ENCODE measurements at regions not wholly inside any gene's neighbourhood (a gene's known extent, or its start where the extent isn't known, plus 50 kb on each side); places are given as distances from the start of the nearest gene placed in this dataset.

DNA sequence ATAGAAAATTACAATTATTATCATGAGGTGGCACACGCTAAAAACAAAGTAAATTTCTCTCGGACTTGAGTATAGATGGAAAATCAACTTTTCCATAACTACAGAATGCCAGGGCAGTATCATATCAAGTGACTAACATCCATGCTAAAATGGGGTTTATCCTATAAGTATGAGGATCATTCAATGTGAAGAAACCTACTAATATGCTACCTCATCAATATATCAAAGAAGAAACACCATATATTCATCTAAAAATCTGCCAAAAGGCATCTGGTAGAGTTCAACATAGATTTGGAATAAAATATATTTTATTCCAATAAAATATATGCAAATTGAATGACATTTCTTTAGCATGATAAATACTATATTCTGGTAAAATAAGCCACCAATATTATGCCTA, 894.4 kb downstream of the MCTP2 start:
- H3K36me3 ChIP-seq (ENCODE audit: control insufficient read depth in 2 of 2, extremely low read depth in 1 of 2, insufficient read depth in 2 of 2, low read length in 2 of 2): no peaks in the 10 kb centered on the region
- dilution Hi-C loops (cut with MboI; ENCODE audit: extremely low pct_ligation_motif_present, low sequenced_read_pairs): no loop called here
- DNase-seq (ENCODE audit: low read depth, low spot score) (no peak), FAIRE-seq (no peak)
- H3K27ac ChIP-seq (ENCODE audit: control insufficient read depth, insufficient read depth, low read length): no peak overlapping the region
- H3K27me3 ChIP-seq (ENCODE audit: control insufficient read depth, extremely low read depth, insufficient read depth, low read length): no peaks in the 10 kb centered on the region
- H2AFZ ChIP-seq (ENCODE audit: control insufficient read depth, low read length): no peak overlapping the region
- no peaks in the 10 kb centered on the region for H3K79me2 ChIP-seq (ENCODE audit: control insufficient read depth, insufficient read depth, low read length)
- H3K4me1 ChIP-seq (ENCODE audit: control insufficient read depth, extremely low read depth, insufficient read depth, low read length): no peaks in the 10 kb centered on the region
- H3K9me3 ChIP-seq (ENCODE audit: control insufficient read depth, low read depth, low read length): no peaks in the 10 kb centered on the region
- H3K4me2 ChIP-seq (ENCODE audit: control insufficient read depth, extremely low read depth, insufficient read depth, low read depth, low read length): no peak overlapping the region
- TF ChIP-seq EZH2 (IDR thresholded peaks at IDR 0.05; ENCODE audit: low read length): no peak
- TF ChIP-seq, protein P1, sequence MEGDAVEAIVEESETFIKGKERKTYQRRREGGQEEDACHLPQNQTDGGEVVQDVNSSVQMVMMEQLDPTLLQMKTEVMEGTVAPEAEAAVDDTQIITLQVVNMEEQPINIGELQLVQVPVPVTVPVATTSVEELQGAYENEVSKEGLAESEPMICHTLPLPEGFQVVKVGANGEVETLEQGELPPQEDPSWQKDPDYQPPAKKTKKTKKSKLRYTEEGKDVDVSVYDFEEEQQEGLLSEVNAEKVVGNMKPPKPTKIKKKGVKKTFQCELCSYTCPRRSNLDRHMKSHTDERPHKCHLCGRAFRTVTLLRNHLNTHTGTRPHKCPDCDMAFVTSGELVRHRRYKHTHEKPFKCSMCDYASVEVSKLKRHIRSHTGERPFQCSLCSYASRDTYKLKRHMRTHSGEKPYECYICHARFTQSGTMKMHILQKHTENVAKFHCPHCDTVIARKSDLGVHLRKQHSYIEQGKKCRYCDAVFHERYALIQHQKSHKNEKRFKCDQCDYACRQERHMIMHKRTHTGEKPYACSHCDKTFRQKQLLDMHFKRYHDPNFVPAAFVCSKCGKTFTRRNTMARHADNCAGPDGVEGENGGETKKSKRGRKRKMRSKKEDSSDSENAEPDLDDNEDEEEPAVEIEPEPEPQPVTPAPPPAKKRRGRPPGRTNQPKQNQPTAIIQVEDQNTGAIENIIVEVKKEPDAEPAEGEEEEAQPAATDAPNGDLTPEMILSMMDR (optimal IDR thresholded peaks at IDR 0.05 in 1 of 3, IDR thresholded peaks at IDR 0.05 in 1 of 3, conservative IDR thresholded peaks at IDR 0.05 in 1 of 3; ENCODE audit: extremely low read depth in 1 of 3, insufficient read depth in 2 of 3, low read length in 3 of 3): no peak
- no peak overlapping the region for H3K9ac ChIP-seq (ENCODE audit: control insufficient read depth, extremely low read depth, insufficient read depth, low read length)
- H3K4me3 ChIP-seq (ENCODE audit: control insufficient read depth in 2 of 3, extremely low read depth in 1 of 3, insufficient read depth in 2 of 3, low read depth in 1 of 3, low read length in 3 of 3): no peak overlapping the region
- no peaks in the 10 kb centered on the region for H3K9me1 ChIP-seq (ENCODE audit: control insufficient read depth, extremely low read depth, insufficient read depth, low read length)
- H4K20me1 ChIP-seq (ENCODE audit: control insufficient read depth, extremely low read depth, insufficient read depth, low read length): no peaks in the 10 kb centered on the region

DNA sequence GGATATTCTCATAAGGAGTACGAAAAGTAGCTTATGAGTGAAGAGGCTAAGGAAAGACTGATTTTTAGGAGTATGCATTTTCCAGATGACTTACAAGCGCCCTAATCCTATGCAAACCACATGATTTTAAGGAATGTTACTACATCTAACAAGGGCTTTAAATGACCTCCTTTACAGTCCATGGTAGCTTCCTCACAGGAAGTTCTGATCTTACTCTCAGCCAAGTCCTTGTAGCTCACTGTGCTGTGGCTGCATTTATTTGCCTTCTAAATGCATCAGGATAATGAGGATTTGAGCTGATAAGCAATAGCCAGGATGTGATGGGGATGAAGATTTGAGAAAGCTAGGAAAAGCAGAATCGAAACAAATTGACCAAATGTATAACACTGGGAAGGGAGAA, 896.0 kb downstream of the MCTP2 start:
- Histone ChIP-seq H4K20me1 (ENCODE audit: control insufficient read depth, extremely low read depth, insufficient read depth, low read length) (no peaks in the 10 kb centered on the region), H2AFZ (ENCODE audit: control insufficient read depth, low read length) (no peak overlapping the region), H3K27me3 (ENCODE audit: control insufficient read depth, extremely low read depth, insufficient read depth, low read length) (no peaks in the 10 kb centered on the region), H3K4me2 (ENCODE audit: control insufficient read depth, extremely low read depth, insufficient read depth, low read depth, low read length) (no peak overlapping the region), H3K27ac (ENCODE audit: control insufficient read depth, insufficient read depth, low read length) (no peak overlapping the region), H3K4me3 (ENCODE audit: control insufficient read depth in 2 of 3, extremely low read depth in 1 of 3, insufficient read depth in 2 of 3, low read depth in 1 of 3, low read length in 3 of 3) (no peak overlapping the region), H3K9me3 (ENCODE audit: control insufficient read depth, low read depth, low read length) (no peaks in the 10 kb centered on the region), H3K36me3 (ENCODE audit: control insufficient read depth in 2 of 2, extremely low read depth in 1 of 2, insufficient read depth in 2 of 2, low read length in 2 of 2) (no peaks in the 10 kb centered on the region), H3K4me1 (ENCODE audit: control insufficient read depth, extremely low read depth, insufficient read depth, low read length) (no peaks in the 10 kb centered on the region), H3K9ac (ENCODE audit: control insufficient read depth, extremely low read depth, insufficient read depth, low read length) (no peak overlapping the region), H3K79me2 (ENCODE audit: control insufficient read depth, insufficient read depth, low read length) (no peaks in the 10 kb centered on the region), H3K9me1 (ENCODE audit: control insufficient read depth, extremely low read depth, insufficient read depth, low read length) (no peaks in the 10 kb centered on the region)
- DNase-seq (ENCODE audit: low read depth, low spot score) (no peak), FAIRE-seq (no peak)
- TF ChIP-seq, protein P1 (optimal IDR thresholded peaks at IDR 0.05 in 1 of 3, IDR thresholded peaks at IDR 0.05 in 1 of 3, conservative IDR thresholded peaks at IDR 0.05 in 1 of 3; ENCODE audit: extremely low read depth in 1 of 3, insufficient read depth in 2 of 3, low read length in 3 of 3): no peak
- TF ChIP-seq EZH2 (IDR thresholded peaks at IDR 0.05; ENCODE audit: low read length): no peak
- dilution Hi-C loops (cut with MboI; ENCODE audit: extremely low pct_ligation_motif_present, low sequenced_read_pairs): no loop called here

All from keratinocyte (primary cell).